WTC11 (cell line): ENCODE measurements at regions not wholly inside any gene's neighbourhood (a gene's known extent, or its start where the extent isn't known, plus 50 kb on each side); places are given as distances from the start of the nearest gene placed in this dataset.
A peak's percentile ranks its signal among the peaks of the same experiment; 100 is the strongest.

Experiments
- ATAC-seq: fragments of 200-7000 bp; cut with Tn5 transposase; 2 replicates; pipeline ENCODE4 v1.10.0; 2021; ENCODE audit warnings: mild to moderate bottlenecking, moderate library complexity
- CTCF ChIA-PET: fragments of 300-600 bp; sonication (Branson Sonifier 250); formaldehyde crosslinking; loops from one replicate; lab custom pipeline; 2021; ENCODE audit warnings: antibody characterized with exemption; lab: Charles Lee
- POLR2A ChIA-PET: fragments of 350-600 bp; sonication (Branson Sonifier 250); formaldehyde crosslinking; loops from one replicate; lab custom pipeline; 2021; ENCODE audit warnings: antibody characterized with exemption; lab: Charles Lee
- DNase-seq: peaks from one replicate; pipeline ENCODE4 v3.0.0; 2021; ENCODE audit warnings: low spot score
- H3K27ac Mint-ChIP-seq: 2 replicates; pipeline ENCODE4 v1.8.0; 2021; ENCODE audit warnings: mixed read lengths
- H3K27me3 Mint-ChIP-seq: 2 replicates; pipeline ENCODE4 v1.8.0; 2021; ENCODE audit warnings: low read depth, mild to moderate bottlenecking, moderate library complexity, mixed read lengths
- H3K36me3 Mint-ChIP-seq: 2 replicates; pipeline ENCODE4 v1.8.0; 2021; ENCODE audit warnings: mixed read lengths
- H3K4me1 Mint-ChIP-seq: 2 replicates; pipeline ENCODE4 v1.8.0; 2022; ENCODE audit warnings: mixed read lengths
- H3K4me3 Mint-ChIP-seq: 2 replicates; pipeline ENCODE4 v1.8.0; 2021; ENCODE audit warnings: mild to moderate bottlenecking, moderate library complexity, mixed read lengths
- H3K9me3 Mint-ChIP-seq: 2 replicates; pipeline ENCODE4 v1.8.0; 2021; ENCODE audit warnings: mixed read lengths
- AR ChIP-seq: fragments of 250-450 bp; sonication (Bioruptor Pico); IDR thresholded peaks from 2 replicates; pipeline ENCODE4 v1.9.0; 2021; ENCODE audit warnings: mild to moderate bottlenecking
- ATF1 ChIP-seq: sonication (generic); formaldehyde crosslinking; IDR thresholded peaks from 2 replicates; pipeline ENCODE4 v1.8.1; 2023; ENCODE audit warnings: mild to moderate bottlenecking, moderate library complexity, missing genetic modification reagents
- CREB1 ChIP-seq: sonication (generic); formaldehyde crosslinking; IDR thresholded peaks from 2 replicates; pipeline ENCODE4 v1.8.0; 2023; ENCODE audit warnings: mild to moderate bottlenecking, missing genetic modification reagents
- E2F4 ChIP-seq: sonication (generic); formaldehyde crosslinking; IDR thresholded peaks from 2 replicates; pipeline ENCODE4 v1.8.1; 2022; ENCODE audit warnings: low read depth, mild to moderate bottlenecking, moderate library complexity, missing genetic modification reagents, borderline replicate concordance
- FOXJ3 ChIP-seq: sonication (generic); formaldehyde crosslinking; IDR thresholded peaks from 2 replicates; pipeline ENCODE4 v1.9.0; 2021; ENCODE audit warnings: missing genetic modification reagents, mild to moderate bottlenecking, borderline replicate concordance
- FOXP4 ChIP-seq: sonication (generic); formaldehyde crosslinking; IDR thresholded peaks from 2 replicates; pipeline ENCODE4 v1.8.0; 2022; ENCODE audit warnings: mild to moderate bottlenecking, missing genetic modification reagents
- GRHL2 ChIP-seq: fragments of 250-450 bp; sonication (Bioruptor Pico); IDR thresholded peaks from 2 replicates; pipeline ENCODE4 v1.8.0; 2022; ENCODE audit warnings: mild to moderate bottlenecking, moderate library complexity; ENCODE audit not compliant: insufficient replicate concordance, severe bottlenecking
- HMGA2 ChIP-seq: fragments of 250-450 bp; sonication (Bioruptor Pico); IDR thresholded peaks from 2 replicates; pipeline ENCODE4 v1.4.0; 2021; ENCODE audit warnings: mild to moderate bottlenecking, moderate library complexity
- IRF1 ChIP-seq: sonication (generic); formaldehyde crosslinking; IDR thresholded peaks from 2 replicates; pipeline ENCODE4 v1.8.0; 2023; ENCODE audit warnings: missing genetic modification reagents
- JAZF1 ChIP-seq: fragments of 250-450 bp; sonication (Bioruptor Pico); IDR thresholded peaks from 2 replicates; pipeline ENCODE4 v1.9.0; 2021; ENCODE audit warnings: moderate library complexity, mild to moderate bottlenecking, inconsistent platforms
- MLX ChIP-seq: sonication (generic); formaldehyde crosslinking; IDR thresholded peaks from 2 replicates; pipeline ENCODE4 v1.8.1; 2023; ENCODE audit warnings: mild to moderate bottlenecking, missing genetic modification reagents, moderate library complexity
- NFATC4 ChIP-seq: fragments of 250-450 bp; sonication (Bioruptor Pico); IDR thresholded peaks from 2 replicates; pipeline ENCODE4 v1.9.0; 2021; ENCODE audit warnings: mild to moderate bottlenecking
- NR3C1 ChIP-seq: sonication (generic); formaldehyde crosslinking; conservative IDR thresholded peaks from 2 replicates; pipeline ENCODE4 v1.8.1; 2023; ENCODE audit warnings: low read depth, mild to moderate bottlenecking, missing genetic modification reagents
- SOX15 ChIP-seq: fragments of 250-450 bp; sonication (Bioruptor Pico); IDR thresholded peaks from 2 replicates; pipeline ENCODE4 v1.9.0; 2021; ENCODE audit warnings: mild to moderate bottlenecking
- STAT6 ChIP-seq: sonication (generic); formaldehyde crosslinking; conservative IDR thresholded peaks from 2 replicates; pipeline ENCODE4 v1.8.1; 2023; ENCODE audit warnings: mild to moderate bottlenecking, low read depth, missing genetic modification reagents, moderate library complexity
- TEAD1 ChIP-seq: sonication (generic); formaldehyde crosslinking; IDR thresholded peaks from 2 replicates; pipeline ENCODE4 v1.8.0; 2022; ENCODE audit warnings: mild to moderate bottlenecking, missing genetic modification reagents
- TP53 ChIP-seq: sonication (generic); formaldehyde crosslinking; IDR thresholded peaks from 2 replicates; pipeline ENCODE4 v1.8.1; 2023; ENCODE audit warnings: mild to moderate bottlenecking, missing genetic modification reagents
- ZBTB43 ChIP-seq: sonication (generic); formaldehyde crosslinking; IDR thresholded peaks from 2 replicates; pipeline ENCODE4 v1.8.1; 2023; ENCODE audit warnings: mild to moderate bottlenecking, missing genetic modification reagents
- ZNF121 ChIP-seq: sonication (generic); formaldehyde crosslinking; IDR thresholded peaks from 2 replicates; pipeline ENCODE4 v1.8.0; 2023; ENCODE audit warnings: missing genetic modification reagents
- ZNF263 ChIP-seq: sonication (generic); formaldehyde crosslinking; IDR thresholded peaks from 2 replicates; pipeline ENCODE4 v1.8.1; 2022; ENCODE audit warnings: low read depth, mild to moderate bottlenecking, moderate library complexity, missing genetic modification reagents
- ZNF317 ChIP-seq: sonication (generic); formaldehyde crosslinking; IDR thresholded peaks from 2 replicates; pipeline ENCODE4 v1.8.1; 2023; ENCODE audit warnings: low read depth, mild to moderate bottlenecking, moderate library complexity, missing genetic modification reagents, borderline replicate concordance
- ZNF423 ChIP-seq: fragments of 250-450 bp; sonication (Bioruptor Pico); IDR thresholded peaks from 2 replicates; pipeline ENCODE4 v2.1.2; 2022; ENCODE audit warnings: mild to moderate bottlenecking, moderate library complexity
- ZNF425 ChIP-seq: fragments of 250-450 bp; sonication (Bioruptor Pico); conservative IDR thresholded peaks from 2 replicates; pipeline ENCODE4 v1.9.0; 2021; ENCODE audit warnings: mild to moderate bottlenecking

- CTCF ChIA-PET: no interaction called here
- POLR2A ChIA-PET: no interaction called here
- Mint-ChIP-seq H3K27ac (no peak overlapping the region), H3K27me3 (no peaks in the 10 kb centered on the region), H3K36me3 (peaks cover 5% of the 10 kb centered on the region), H3K4me1 (peaks cover 17% of the 10 kb centered on the region), H3K4me3 (no peak overlapping the region), H3K9me3 (peaks cover 20% of the 10 kb centered on the region)
- TF ChIP-seq MLX (CRISPR knock-in tag) (no peak), ATF1 (no peak), FOXJ3 (CRISPR knock-in tag) (no peak), GRHL2 (no peak), FOXP4 (no peak), ZNF263 (CRISPR knock-in tag) (no peak), ZNF423 (CRISPR knock-in tag) (no peak)
- DNase-seq: no peak
- ATAC-seq: no peak
Observed at GRCh38 chr3:102074946-102075345, 225.6 kb downstream of the NFKBIZ start.

GRCh38 chr3:102078401-102078800 lies 229.1 kb downstream of the NFKBIZ start:
- ATAC-seq (no peak), DNase-seq (no peak)
- H3K4me1 Mint-ChIP-seq: peaks cover 25% of the 10 kb centered on the region
- no peaks in the 10 kb centered on the region for H3K27me3 Mint-ChIP-seq
- peaks cover 7% of the 10 kb centered on the region for H3K9me3 Mint-ChIP-seq
- H3K4me3 Mint-ChIP-seq: no peak overlapping the region
- CTCF ChIA-PET: interaction anchor here (1.5 to 1.7 kb wide), 2 partner anchors 10 to 147 kb away, joined by 4 read pairs; no protein-coding TSS in a partner anchor
- POLR2A ChIA-PET: no interaction called here
- no peaks in the 10 kb centered on the region for H3K36me3 Mint-ChIP-seq
- H3K27ac Mint-ChIP-seq: peak overlapping the region; percentile 94; the same call in 1 of the 2 replicates
- TF ChIP-seq GRHL2 (no peak), ZNF317 (CRISPR knock-in tag) (no peak), NR3C1 (no peak), AR (CRISPR knock-in tag) (no peak), TEAD1 (no peak), CREB1 (no peak), HMGA2 (CRISPR knock-in tag) (no peak), ZNF121 (no peak), SOX15 (no peak), ZBTB43 (CRISPR knock-in tag) (no peak), STAT6 (CRISPR knock-in tag) (no peak), ZNF425 (CRISPR knock-in tag) (no peak), TP53 (no peak), JAZF1 (CRISPR knock-in tag) (no peak), E2F4 (CRISPR knock-in tag) (no peak), IRF1 (CRISPR knock-in tag) (no peak), NFATC4 (CRISPR knock-in tag) (no peak)
